AG04450 (cell line): ENCODE measurements at regions not wholly inside any gene's neighbourhood (a gene's known extent, or its start where the extent isn't known, plus 50 kb on each side); places are given as distances from the start of the nearest gene placed in this dataset.

ENCODE experiments used
- CTCF ChIA-PET: fragments of 300-600, 350-600 bp; formaldehyde crosslinking; extraction: SDS; loops from one replicate; lab custom pipeline; 2022; ENCODE audit warnings: antibody characterized with exemption, inconsistent platforms; lab: Charles Lee
- POLR2A ChIA-PET: fragments of 350-600 bp; formaldehyde crosslinking; extraction: SDS; loops from one replicate; lab custom pipeline; 2021; ENCODE audit warnings: antibody characterized with exemption, inconsistent platforms; lab: Yijun Ruan, JAX
- DNase-seq: peaks from one replicate; pipeline ENCODE4 v3.0.0-alpha.2; 2011; ENCODE audit warnings: low read depth, low spot score
- H3K27ac ChIP-seq: one replicate; pipeline ENCODE4 v1.5.1; 2012; ENCODE audit warnings: low read depth, low read length, control low read depth
- H3K27me3 ChIP-seq: one replicate; pipeline ENCODE4 v1.6.0; 2012; ENCODE audit warnings: low read length; ENCODE audit not compliant: control insufficient read depth, insufficient read depth
- H3K4me3 ChIP-seq: 2 replicates; pipeline ENCODE4 v1.5.1; 2011; ENCODE audit warnings: mild to moderate bottlenecking, low read depth, low read length, control low read depth
- H3K9me3 ChIP-seq: 2 replicates; pipeline ENCODE4 v1.5.1; 2012; ENCODE audit warnings: low read length; ENCODE audit not compliant: control insufficient read depth, insufficient read depth
- CTCF ChIP-seq: IDR thresholded peaks from 2 replicates; pipeline ENCODE4 v1.5.1; 2011; ENCODE audit warnings: low read depth, low read length, control low read depth, inconsistent platforms

GRCh38 chr5:4762316-4762715 lies 377.8 kb upstream of the ADAMTS16 start:
- no peak for DNase-seq
- no peak overlapping the region for H3K27ac ChIP-seq
- CTCF ChIA-PET, result no interaction called here
- no peaks in the 10 kb centered on the region for H3K27me3 ChIP-seq
- POLR2A ChIA-PET, result no interaction called here
- H3K9me3 ChIP-seq, result peaks cover 9% of the 10 kb centered on the region; the same call in 1 of the 2 replicates
- H3K4me3 ChIP-seq, result no peak overlapping the region
- TF ChIP-seq CTCF, result no peak

GRCh38 chr5:4765411-4765810 lies 374.7 kb upstream of the ADAMTS16 start:
- ChIA-PET CTCF (no interaction called here), POLR2A (no interaction called here)
- Histone ChIP-seq H3K9me3 (peaks cover 17% of the 10 kb centered on the region; the same call in 1 of the 2 replicates), H3K4me3 (no peak overlapping the region), H3K27me3 (no peaks in the 10 kb centered on the region), H3K27ac (no peak overlapping the region)
- no peak for TF ChIP-seq CTCF
- no peak for DNase-seq

GRCh38 chr5:4766101-4766500 lies 374.0 kb upstream of the ADAMTS16 start:
- no peak for TF ChIP-seq CTCF
- ChIA-PET POLR2A (no interaction called here), CTCF (no interaction called here)
- no peak for DNase-seq
- Histone ChIP-seq H3K27me3 (no peaks in the 10 kb centered on the region), H3K9me3 (peaks cover 17% of the 10 kb centered on the region; the same call in 1 of the 2 replicates), H3K27ac (no peak overlapping the region), H3K4me3 (no peak overlapping the region)

GRCh38 chr5:4772591-4772990 lies 367.5 kb upstream of the ADAMTS16 start:
- no peak for DNase-seq
- ChIA-PET CTCF (no interaction called here), POLR2A (no interaction called here)
- TF ChIP-seq CTCF, result no peak
- H3K4me3 ChIP-seq, result no peak overlapping the region
- H3K27me3 ChIP-seq, result no peaks in the 10 kb centered on the region
- no peak overlapping the region for H3K27ac ChIP-seq
- H3K9me3 ChIP-seq, result peaks cover 18% of the 10 kb centered on the region

GRCh38 chr5:4773827-4774317 lies 366.3 kb upstream of the ADAMTS16 start:
- peaks cover 10% of the 10 kb centered on the region for H3K9me3 ChIP-seq
- no peak overlapping the region for H3K27ac ChIP-seq
- DNase-seq, result no peak
- TF ChIP-seq CTCF, result no peak
- POLR2A ChIA-PET, result no interaction called here
- CTCF ChIA-PET, result no interaction called here
- no peaks in the 10 kb centered on the region for H3K27me3 ChIP-seq
- no peak overlapping the region for H3K4me3 ChIP-seq
